BJ (cell line): ENCODE measurements at regions not wholly inside any gene's neighbourhood (a gene's known extent, or its start where the extent isn't known, plus 50 kb on each side); places are given as distances from the start of the nearest gene placed in this dataset.

Experiments
- CTCF ChIA-PET: fragments of 350-600 bp; formaldehyde crosslinking; extraction: SDS; loops from one replicate; lab custom pipeline; 2021; ENCODE audit warnings: antibody characterized with exemption, inconsistent platforms; lab: Yijun Ruan, JAX
- POLR2A ChIA-PET: fragments of 300-600 bp; sonication (Branson Sonifier 250); formaldehyde crosslinking; extraction: SDS; loops from one replicate; lab custom pipeline; 2021; ENCODE audit warnings: antibody characterized with exemption; lab: Charles Lee
- DNase-seq: peaks from one replicate; pipeline ENCODE4 v3.0.0-alpha.2; 2011; ENCODE audit warnings: low read depth
- H3K27me3 ChIP-seq: 2 replicates; pipeline ENCODE4 v1.6.0; 2011; ENCODE audit warnings: low read length; ENCODE audit not compliant: control insufficient read depth, insufficient read depth
- H3K36me3 ChIP-seq: 2 replicates; pipeline ENCODE4 v1.5.1; 2011; ENCODE audit warnings: low read length; ENCODE audit not compliant: control insufficient read depth, insufficient read depth
- H3K4me3 ChIP-seq: 2 replicates; pipeline ENCODE4 v1.5.1; 2011; ENCODE audit warnings: low read depth, mild to moderate bottlenecking, control low read depth, low read length
- CTCF ChIP-seq: IDR thresholded peaks from 2 replicates; pipeline ENCODE4 v1.5.1; 2011; ENCODE audit warnings: low read depth, mild to moderate bottlenecking, control low read depth, inconsistent platforms, low read length, moderate library complexity; ENCODE audit not compliant: insufficient read depth

DNA sequence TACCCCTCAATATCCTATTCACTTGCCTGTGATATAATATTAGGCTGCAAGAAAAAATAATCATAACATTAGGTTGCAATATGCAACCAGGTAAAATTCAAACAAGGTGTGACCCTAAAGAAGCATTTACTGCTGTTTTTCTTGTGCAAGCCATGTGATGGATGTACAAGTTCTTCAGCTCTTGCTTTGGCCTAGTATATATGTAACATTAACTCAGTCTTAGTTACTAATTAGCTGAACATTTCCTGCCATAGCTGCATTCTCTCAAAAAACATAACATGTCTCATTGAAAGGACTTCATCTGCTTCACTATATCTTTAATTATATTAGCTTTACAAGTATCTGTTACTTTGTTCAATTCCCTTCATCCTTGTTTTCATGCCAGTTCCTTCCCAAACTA, 406.8 kb upstream of the HTR2A start:
- CTCF ChIA-PET, result no interaction called here

DNA sequence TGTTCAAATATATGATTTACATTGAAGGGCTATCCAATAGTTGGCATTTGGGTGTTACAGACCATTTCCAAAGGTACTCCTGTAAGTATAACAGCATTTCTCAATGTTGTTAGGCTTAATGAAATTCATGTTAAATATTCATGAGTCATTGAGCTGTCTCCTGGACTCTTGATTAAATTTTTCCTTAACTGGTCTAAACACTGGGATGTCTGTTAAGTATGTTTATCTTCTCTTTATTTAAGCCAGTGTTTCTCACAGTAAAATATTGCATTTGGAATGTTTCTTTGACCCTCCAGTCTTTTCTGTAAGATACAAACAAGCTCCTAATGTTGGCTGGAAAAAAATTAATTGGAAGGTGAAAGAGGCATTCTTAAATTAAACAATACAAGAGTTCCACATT, 402.5 kb upstream of the HTR2A start:
- POLR2A ChIA-PET, result no interaction called here
- H3K36me3 ChIP-seq, result no peaks in the 10 kb centered on the region
- no peak for DNase-seq
- H3K4me3 ChIP-seq, result no peak overlapping the region
- CTCF ChIA-PET, result no interaction called here
- no peaks in the 10 kb centered on the region for H3K27me3 ChIP-seq
- no peak for TF ChIP-seq CTCF

More for the DNA sequence above, 406.8 kb upstream of the HTR2A start:
- H3K4me3 ChIP-seq, result no peak overlapping the region
- DNase-seq, result no peak
- no peaks in the 10 kb centered on the region for H3K36me3 ChIP-seq
- TF ChIP-seq CTCF, result no peak
- H3K27me3 ChIP-seq, result no peaks in the 10 kb centered on the region
- POLR2A ChIA-PET, result no interaction called here

DNA sequence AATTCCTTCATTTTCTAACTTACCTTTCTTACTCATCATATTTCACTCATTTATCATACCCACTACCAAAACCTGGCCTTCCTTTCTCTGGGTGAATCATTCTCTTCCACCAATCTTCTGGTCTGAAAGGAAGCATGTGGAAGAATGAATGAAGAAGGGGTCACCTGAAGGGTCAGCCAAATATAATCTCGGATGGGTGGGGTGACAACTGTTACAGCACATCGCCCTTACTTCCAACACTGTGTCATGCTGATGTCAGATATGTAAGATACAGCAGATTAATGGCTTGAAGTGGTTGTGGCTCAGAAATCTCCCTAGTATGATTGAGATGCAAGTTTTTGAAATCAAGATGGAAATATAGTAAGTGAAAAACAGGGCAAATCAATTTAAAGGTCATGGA, 401.7 kb upstream of the HTR2A start:
- POLR2A ChIA-PET, result no interaction called here
- CTCF ChIA-PET, result no interaction called here
- no peaks in the 10 kb centered on the region for H3K27me3 ChIP-seq
- no peak for DNase-seq
- no peak overlapping the region for H3K4me3 ChIP-seq
- no peaks in the 10 kb centered on the region for H3K36me3 ChIP-seq
- no peak for TF ChIP-seq CTCF

- CTCF ChIA-PET, result interaction anchor here (0.7 kb wide), 1 partner anchor 743 kb away, joined by 3 read pairs; no protein-coding TSS in a partner anchor
- no peak for TF ChIP-seq CTCF
- H3K27me3 ChIP-seq, result no peaks in the 10 kb centered on the region
- H3K36me3 ChIP-seq, result no peaks in the 10 kb centered on the region
- POLR2A ChIA-PET, result no interaction called here
- H3K4me3 ChIP-seq, result no peak overlapping the region
- no peak for DNase-seq
These were observed 397.8 kb upstream of the HTR2A start for GRCh38 chr13:47294691-47295090.

GRCh38 chr13:47291107-47291656, 394.3 kb upstream of the HTR2A start:
- no peak for TF ChIP-seq CTCF
- ChIA-PET CTCF (interaction anchor here (1.0 to 1.5 kb wide), 2 partner anchors 9 to 12 kb away, joined by 4 read pairs; no protein-coding TSS in a partner anchor), POLR2A (no interaction called here)
- no peak overlapping the region for H3K4me3 ChIP-seq
- H3K27me3 ChIP-seq, result no peaks in the 10 kb centered on the region
- no peak for DNase-seq
- no peaks in the 10 kb centered on the region for H3K36me3 ChIP-seq
